HCT116 (cell line): ENCODE measurements at regions not wholly inside any gene's neighbourhood (a gene's known extent, or its start where the extent isn't known, plus 50 kb on each side); places are given as distances from the start of the nearest gene placed in this dataset.

Experiments
- ATF3 ChIP-seq: IDR thresholded peaks from 2 replicates; pipeline ENCODE4 v1.6.1; 2012
- CEBPB ChIP-seq: IDR thresholded peaks from 2 replicates; pipeline ENCODE4 v1.6.1; 2012; ENCODE audit warnings: low read depth
- EZH2 ChIP-seq: fragments of 200-600 bp; sonication (generic); IDR thresholded peaks from 2 replicates; pipeline ENCODE4 v1.6.1; 2017; ENCODE audit warnings: antibody characterized with exemption, mixed run types
- MAX ChIP-seq: IDR thresholded peaks from 2 replicates; pipeline ENCODE4 v1.6.1; 2012
- POLR2A ChIP-seq: IDR thresholded peaks from 2 replicates; pipeline ENCODE4 v1.7.0; 2011; ENCODE audit warnings: borderline replicate concordance; ENCODE audit not compliant: insufficient read depth, insufficient read length; ENCODE audit errors: extremely low read depth
- SP1 ChIP-seq: IDR thresholded peaks from 2 replicates; pipeline ENCODE4 v1.6.1; 2012; ENCODE audit warnings: low read depth
- ZBTB33 ChIP-seq: IDR thresholded peaks from 2 replicates; pipeline ENCODE4 v1.6.1; 2011; ENCODE audit warnings: mild to moderate bottlenecking, low read length, moderate library complexity; ENCODE audit not compliant: insufficient replicate concordance; ENCODE audit errors: extremely low read depth
- TF ChIP-seq, protein P1 (sequence below), 3 experiments: fragments of 200-600 bp in 1 of 3; sonication (generic) in 1 of 3; IDR thresholded peaks in 2 of 3; conservative IDR thresholded peaks in 1 of 3; 2 replicates each; pipeline ENCODE4 v1.5.1; 2012 to 2017; ENCODE audit warnings: low read depth in 2 of 3, low read length in 2 of 3, antibody characterized with exemption in 1 of 3, borderline replicate concordance in 1 of 3, control low read depth in 1 of 3, mild to moderate bottlenecking in 1 of 3, mixed read lengths in 1 of 3, mixed run types in 1 of 3, moderate library complexity in 1 of 3; ENCODE audit not compliant: insufficient read depth in 1 of 3

DNA sequence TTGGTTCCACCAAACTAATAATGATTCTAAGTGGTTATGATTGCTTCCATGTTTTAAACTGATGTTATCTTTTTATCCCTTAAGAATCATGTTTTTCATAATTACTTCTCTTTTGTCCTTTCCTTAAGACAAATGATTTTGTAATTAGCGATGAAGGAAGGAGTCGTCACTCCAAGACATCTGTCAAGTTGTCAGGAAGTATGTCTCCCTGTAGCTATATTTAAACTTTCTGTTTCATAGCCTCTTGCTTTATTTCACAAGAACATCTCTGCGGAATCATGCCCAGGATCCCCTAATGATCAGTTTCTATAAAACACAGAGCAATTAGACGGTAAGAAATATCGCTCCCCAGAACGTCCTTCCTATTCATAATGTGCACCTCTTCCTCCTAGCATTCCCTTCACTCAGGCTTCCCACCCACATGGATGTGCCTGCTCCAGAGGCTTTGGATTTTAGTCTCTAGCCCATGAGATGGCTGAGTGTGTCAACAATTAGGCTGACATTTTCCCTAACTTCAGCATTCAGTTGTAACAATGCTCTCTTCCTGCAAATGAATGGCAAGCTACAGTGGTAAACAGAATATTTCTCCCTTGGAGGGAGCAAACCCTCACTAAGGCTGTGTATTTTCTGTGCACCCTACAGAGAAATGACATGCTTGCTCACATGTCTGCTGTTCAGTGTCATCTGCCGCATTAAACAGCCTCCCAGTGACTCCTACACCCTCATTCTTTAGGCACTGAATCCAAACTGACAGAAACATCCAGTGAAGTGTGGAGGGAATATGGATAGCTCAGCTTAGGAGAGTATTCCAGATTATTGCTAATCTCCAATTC, 879.6 kb upstream of the CELF4 start:
- TF ChIP-seq SP1 = no peak
- no peak for TF ChIP-seq EZH2
- TF ChIP-seq ATF3 = no peak
- TF ChIP-seq, protein P1, sequence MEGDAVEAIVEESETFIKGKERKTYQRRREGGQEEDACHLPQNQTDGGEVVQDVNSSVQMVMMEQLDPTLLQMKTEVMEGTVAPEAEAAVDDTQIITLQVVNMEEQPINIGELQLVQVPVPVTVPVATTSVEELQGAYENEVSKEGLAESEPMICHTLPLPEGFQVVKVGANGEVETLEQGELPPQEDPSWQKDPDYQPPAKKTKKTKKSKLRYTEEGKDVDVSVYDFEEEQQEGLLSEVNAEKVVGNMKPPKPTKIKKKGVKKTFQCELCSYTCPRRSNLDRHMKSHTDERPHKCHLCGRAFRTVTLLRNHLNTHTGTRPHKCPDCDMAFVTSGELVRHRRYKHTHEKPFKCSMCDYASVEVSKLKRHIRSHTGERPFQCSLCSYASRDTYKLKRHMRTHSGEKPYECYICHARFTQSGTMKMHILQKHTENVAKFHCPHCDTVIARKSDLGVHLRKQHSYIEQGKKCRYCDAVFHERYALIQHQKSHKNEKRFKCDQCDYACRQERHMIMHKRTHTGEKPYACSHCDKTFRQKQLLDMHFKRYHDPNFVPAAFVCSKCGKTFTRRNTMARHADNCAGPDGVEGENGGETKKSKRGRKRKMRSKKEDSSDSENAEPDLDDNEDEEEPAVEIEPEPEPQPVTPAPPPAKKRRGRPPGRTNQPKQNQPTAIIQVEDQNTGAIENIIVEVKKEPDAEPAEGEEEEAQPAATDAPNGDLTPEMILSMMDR (IDR thresholded peaks at IDR 0.05 in 2 of 3, conservative IDR thresholded peaks at IDR 0.05 in 1 of 3; ENCODE audit: borderline replicate concordance in 1 of 3, insufficient read depth in 1 of 3, low read depth in 2 of 3, low read length in 2 of 3) = no peak
- no peak for TF ChIP-seq POLR2A
- TF ChIP-seq CEBPB = no peak
- TF ChIP-seq ZBTB33 = no peak
- no peak for TF ChIP-seq MAX
